ENCODE measurements at regions not wholly inside any gene's neighbourhood (a gene's known extent, or its start where the extent isn't known, plus 50 kb on each side); places are given as distances from the start of the nearest gene placed in this dataset.

DNA sequence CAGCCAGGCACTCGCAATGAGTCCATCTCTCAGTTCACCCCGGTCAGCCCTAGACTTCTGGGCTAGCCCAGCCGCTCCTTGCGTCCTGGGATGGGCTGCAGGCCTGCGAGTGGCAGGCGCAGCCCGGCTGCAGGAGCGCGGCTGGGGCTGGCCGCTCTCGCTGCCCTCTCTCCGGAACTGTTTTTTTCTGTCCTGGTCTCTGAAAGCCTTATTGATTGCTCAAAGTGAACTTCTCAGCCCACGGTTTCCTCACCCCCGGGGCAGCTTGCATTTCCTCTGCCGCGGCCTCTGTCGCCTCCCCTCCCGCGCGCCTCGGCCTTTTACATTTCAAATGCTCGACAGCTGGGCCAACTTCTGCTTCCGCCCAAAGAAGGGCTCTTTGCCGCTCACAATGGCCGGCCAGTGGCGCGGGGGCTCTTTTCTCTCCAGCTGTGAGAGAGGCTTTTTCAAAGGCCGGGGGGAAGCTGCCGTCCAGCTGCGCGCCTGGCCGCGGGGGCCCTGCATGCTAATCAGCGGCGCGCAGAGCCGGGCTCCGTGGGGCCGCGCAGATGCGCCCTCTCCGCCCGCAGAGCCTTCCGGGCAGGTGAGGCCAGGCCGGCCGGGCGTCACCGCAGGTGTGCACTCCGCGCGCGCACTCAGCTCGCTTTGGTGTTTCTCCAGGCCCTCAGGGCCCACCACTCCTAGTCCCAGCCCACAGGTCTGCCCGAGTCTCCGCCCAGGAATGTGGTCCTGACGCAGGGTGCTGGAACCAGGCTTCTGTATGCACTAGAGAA is 513.8 kb downstream of the RNF144A start:
- Histone ChIP-seq H3K9me3 (no peaks in the 10 kb centered on the region), H3K27ac (no peak overlapping the region), H3K4me3 (peak overlapping the region in 3 of 4 donors; percentile 22 to 42 (median 36)), H3K4me1 (peaks cover 0 to 43% (median 18%) of the 10 kb centered on the region in 4 donors), H3K27me3 (no peaks in the 10 kb centered on the region), H3K36me3 (no peaks in the 10 kb centered on the region)
- intact Hi-C loops (cut with DNase I): loop anchor here (10.0 kb wide), 1 partner anchor 574 kb away; no protein-coding TSS in a partner anchor
- 9 to 11% methylated on average over 56 of the region's 56 CpGs for WGBS, 2 donors
- TF ChIP-seq, protein P1, sequence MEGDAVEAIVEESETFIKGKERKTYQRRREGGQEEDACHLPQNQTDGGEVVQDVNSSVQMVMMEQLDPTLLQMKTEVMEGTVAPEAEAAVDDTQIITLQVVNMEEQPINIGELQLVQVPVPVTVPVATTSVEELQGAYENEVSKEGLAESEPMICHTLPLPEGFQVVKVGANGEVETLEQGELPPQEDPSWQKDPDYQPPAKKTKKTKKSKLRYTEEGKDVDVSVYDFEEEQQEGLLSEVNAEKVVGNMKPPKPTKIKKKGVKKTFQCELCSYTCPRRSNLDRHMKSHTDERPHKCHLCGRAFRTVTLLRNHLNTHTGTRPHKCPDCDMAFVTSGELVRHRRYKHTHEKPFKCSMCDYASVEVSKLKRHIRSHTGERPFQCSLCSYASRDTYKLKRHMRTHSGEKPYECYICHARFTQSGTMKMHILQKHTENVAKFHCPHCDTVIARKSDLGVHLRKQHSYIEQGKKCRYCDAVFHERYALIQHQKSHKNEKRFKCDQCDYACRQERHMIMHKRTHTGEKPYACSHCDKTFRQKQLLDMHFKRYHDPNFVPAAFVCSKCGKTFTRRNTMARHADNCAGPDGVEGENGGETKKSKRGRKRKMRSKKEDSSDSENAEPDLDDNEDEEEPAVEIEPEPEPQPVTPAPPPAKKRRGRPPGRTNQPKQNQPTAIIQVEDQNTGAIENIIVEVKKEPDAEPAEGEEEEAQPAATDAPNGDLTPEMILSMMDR (IDR thresholded peaks at IDR 0.05): no peak
- no peak for TF ChIP-seq EP300 (IDR thresholded peaks at IDR 0.05)
- TF ChIP-seq POLR2A (IDR thresholded peaks at IDR 0.05): no peak
- TF ChIP-seq POLR2AphosphoS5 (IDR thresholded peaks at IDR 0.05): no peak
- DNase-seq: no peak

DNA sequence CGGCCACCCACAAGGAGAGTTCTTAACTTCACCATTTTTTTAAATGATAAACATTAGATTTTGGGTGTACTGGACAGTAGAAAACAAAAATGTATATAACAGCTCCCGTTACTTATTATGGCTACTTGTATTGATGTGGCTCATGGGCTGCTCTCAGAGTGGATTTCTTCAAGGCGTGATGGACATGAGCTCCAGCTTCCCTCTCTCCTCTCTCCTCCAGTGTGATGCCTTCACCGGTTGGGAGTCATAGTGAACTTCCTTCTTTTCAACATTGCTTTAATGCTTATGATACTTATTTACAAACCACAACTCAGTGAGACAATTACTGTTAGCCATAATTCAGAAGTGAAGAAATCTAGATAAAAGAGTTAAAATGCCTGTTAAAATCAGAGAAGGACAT is 515.2 kb downstream of the RNF144A start:
- H3K27ac ChIP-seq: no peak overlapping the region
- no peaks in the 10 kb centered on the region for H3K9me3 ChIP-seq
- H3K4me1 ChIP-seq: peaks cover 0 to 53% (median 30%) of the 10 kb centered on the region in 4 donors
- 91 to 92% methylated on average over 4 of the region's 4 CpGs for WGBS, 2 donors
- H3K4me3 ChIP-seq: no peak overlapping the region
- TF ChIP-seq POLR2AphosphoS5 (IDR thresholded peaks at IDR 0.05) (no peak), EP300 (IDR thresholded peaks at IDR 0.05) (no peak), POLR2A (IDR thresholded peaks at IDR 0.05) (no peak)
- TF ChIP-seq, protein P1 (IDR thresholded peaks at IDR 0.05): no peak
- DNase-seq: no peak
- H3K36me3 ChIP-seq: no peaks in the 10 kb centered on the region
- intact Hi-C loops (cut with DNase I): loop anchor here (10.0 kb wide), 1 partner anchor 572 kb away; no protein-coding TSS in a partner anchor
- no peaks in the 10 kb centered on the region for H3K27me3 ChIP-seq

DNA sequence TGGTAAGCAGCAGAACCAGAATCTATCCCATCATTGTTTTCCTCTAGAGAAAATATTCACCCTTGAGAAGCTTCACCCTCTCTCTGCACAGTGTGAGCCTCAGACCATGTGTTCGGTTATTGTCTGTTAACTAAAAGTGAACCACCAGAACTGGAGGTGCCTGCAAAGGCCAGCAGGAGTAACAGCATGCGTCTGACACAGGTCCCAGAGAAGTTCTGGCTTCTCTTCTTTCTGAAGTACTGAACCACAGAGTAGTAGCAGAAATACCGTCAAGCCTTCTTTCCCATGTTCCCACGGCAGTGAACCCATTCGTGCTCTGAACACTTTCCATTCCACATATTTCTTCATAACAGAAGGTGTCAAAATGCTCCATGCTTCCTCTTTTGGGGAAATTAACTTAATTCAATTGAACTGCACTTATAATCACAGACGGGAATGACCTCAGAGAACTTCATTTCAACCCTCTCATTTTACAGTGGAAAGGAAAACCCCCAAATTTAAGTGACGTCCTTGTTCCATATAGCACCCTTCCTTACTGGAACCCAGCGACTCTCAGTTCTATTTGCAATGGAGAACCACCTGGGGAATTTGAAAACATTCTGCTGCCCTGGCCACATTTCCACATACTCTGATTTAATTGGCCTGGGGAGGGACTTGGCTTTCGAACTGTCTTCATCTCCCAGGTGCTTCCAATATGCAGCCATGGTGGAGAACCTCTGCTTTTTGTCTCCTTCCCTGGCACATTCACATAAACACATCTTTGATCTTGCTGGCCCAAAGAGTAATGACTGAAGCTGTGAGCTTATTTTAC is 519.1 kb downstream of the RNF144A start:
- Histone ChIP-seq H3K9me3 (no peaks in the 10 kb centered on the region), H3K27me3 (no peaks in the 10 kb centered on the region), H3K4me3 (no peak overlapping the region), H3K36me3 (no peaks in the 10 kb centered on the region), H3K4me1 (peaks cover 0 to 37% (median 20%) of the 10 kb centered on the region in 4 donors), H3K27ac (peak overlapping the region in 3 of 4 donors; percentile 68 to 75 (median 69))
- 82% methylated on average over 9 of the region's 9 CpGs for WGBS, 2 donors
- peak; percentile 77 for DNase-seq
- TF ChIP-seq POLR2AphosphoS5 (IDR thresholded peaks at IDR 0.05): peak; percentile 85 to 95 (median 93)
- TF ChIP-seq EP300 (IDR thresholded peaks at IDR 0.05): peak in 3 of 4 donors; percentile 73 to 88 (median 76)
- TF ChIP-seq POLR2A (IDR thresholded peaks at IDR 0.05): no peak
- TF ChIP-seq, protein P1 (IDR thresholded peaks at IDR 0.05): no peak
- intact Hi-C loops (cut with DNase I): loop anchor here (2.0 to 10.0 kb wide), 3 partner anchors 81 to 568 kb away; no protein-coding TSS in a partner anchor

DNA sequence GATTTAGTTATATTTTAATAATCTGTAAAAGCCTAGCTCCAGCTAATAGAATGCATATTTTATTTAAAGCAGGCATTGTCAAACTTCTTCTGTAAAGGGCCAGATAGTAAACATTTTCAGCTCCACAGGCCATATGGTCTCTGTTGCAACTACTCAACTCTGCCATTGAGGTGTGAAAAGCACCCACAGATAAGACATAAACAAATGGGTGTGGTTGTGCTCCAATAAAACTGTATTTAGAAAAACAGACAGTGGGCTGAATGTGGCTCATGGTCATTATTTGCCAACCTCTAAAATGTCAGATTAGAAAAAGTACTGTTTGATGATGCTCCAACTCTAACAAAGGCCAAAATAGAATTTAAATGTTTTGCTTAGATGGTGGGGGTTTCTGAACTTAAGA is 519.9 kb downstream of the RNF144A start:
- Histone ChIP-seq H3K4me3 (no peak overlapping the region), H3K9me3 (no peaks in the 10 kb centered on the region), H3K27me3 (no peaks in the 10 kb centered on the region), H3K36me3 (no peaks in the 10 kb centered on the region), H3K4me1 (peaks cover 0 to 32% (median 19%) of the 10 kb centered on the region in 4 donors), H3K27ac (peak overlapping the region in 3 of 4 donors; percentile 68 to 75 (median 69))
- DNase-seq: no peak
- intact Hi-C loops (cut with DNase I): loop anchor here (2.0 to 10.0 kb wide), 3 partner anchors 80 to 568 kb away; no protein-coding TSS in a partner anchor
- no peak for TF ChIP-seq POLR2AphosphoS5 (IDR thresholded peaks at IDR 0.05)
- no peak for TF ChIP-seq POLR2A (IDR thresholded peaks at IDR 0.05)
- no peak for TF ChIP-seq EP300 (IDR thresholded peaks at IDR 0.05)
- TF ChIP-seq, protein P1 (IDR thresholded peaks at IDR 0.05): no peak
